ENCODE measurements at regions not wholly inside any gene's neighbourhood (a gene's known extent, or its start where the extent isn't known, plus 50 kb on each side); places are given as distances from the start of the nearest gene placed in this dataset.
A peak's percentile ranks its signal among the peaks of the same experiment; 100 is the strongest.
"Not testable (repeated sequence)": the region's sequence is repeated elsewhere in the genome, so short reads cannot be mapped to it uniquely, and the experiment has no call there.

- H3K4me3 ChIP-seq (ENCODE audit: control insufficient read depth, low read depth, low read length): no peak overlapping the region
- TF ChIP-seq CTCF (IDR thresholded peaks at IDR 0.05; ENCODE audit: control insufficient read depth, insufficient read depth, low read depth, low read length, missing control alignments): no peak
- no peak for DNase-seq (ENCODE audit: low read depth)
Measured at GRCh38 chr7:81297317-81297716, 378.5 kb upstream of the SEMA3C start.

GRCh38 chr7:81296726-81297125 lies 377.9 kb upstream of the SEMA3C start:
- TF ChIP-seq CTCF (IDR thresholded peaks at IDR 0.05; ENCODE audit: control insufficient read depth, insufficient read depth, low read depth, low read length, missing control alignments): no peak
- no peak overlapping the region for H3K4me3 ChIP-seq (ENCODE audit: control insufficient read depth, low read depth, low read length)
- DNase-seq (ENCODE audit: low read depth): no peak

GRCh38 chr7:81294897-81295515 lies 376.2 kb upstream of the SEMA3C start:
- no peak overlapping the region for H3K4me3 ChIP-seq (ENCODE audit: control insufficient read depth, low read depth, low read length)
- no peak for DNase-seq (ENCODE audit: low read depth)
- no peak for TF ChIP-seq CTCF (IDR thresholded peaks at IDR 0.05; ENCODE audit: control insufficient read depth, insufficient read depth, low read depth, low read length, missing control alignments)

- no peak for DNase-seq (ENCODE audit: low read depth)
- H3K4me3 ChIP-seq (ENCODE audit: control insufficient read depth, low read depth, low read length): no peak overlapping the region
- TF ChIP-seq CTCF (IDR thresholded peaks at IDR 0.05; ENCODE audit: control insufficient read depth, insufficient read depth, low read depth, low read length, missing control alignments): no peak
Measured at GRCh38 chr7:81293806-81294205, 375.0 kb upstream of the SEMA3C start.

- DNase-seq (ENCODE audit: low read depth); H3K4me3 ChIP-seq (ENCODE audit: control insufficient read depth, low read depth, low read length): not testable (repeated sequence)
Measured at GRCh38 chr7:81286754-81287153, 367.9 kb upstream of the SEMA3C start.

GRCh38 chr7:81285142-81285871 lies 366.5 kb upstream of the SEMA3C start:
- DNase-seq (ENCODE audit: low read depth): peak; percentile 71
- peak; percentile 31 for TF ChIP-seq CTCF (IDR thresholded peaks at IDR 0.05; ENCODE audit: control insufficient read depth, insufficient read depth, low read depth, low read length, missing control alignments)
- no peak overlapping the region for H3K4me3 ChIP-seq (ENCODE audit: control insufficient read depth, low read depth, low read length)

- DNase-seq (ENCODE audit: low read depth): no peak
- H3K4me3 ChIP-seq (ENCODE audit: control insufficient read depth, low read depth, low read length): no peak overlapping the region
- TF ChIP-seq CTCF (IDR thresholded peaks at IDR 0.05; ENCODE audit: control insufficient read depth, insufficient read depth, low read depth, low read length, missing control alignments): no peak
Measured at GRCh38 chr7:81284576-81284975, 365.7 kb upstream of the SEMA3C start.
